Medulla oblongata (tissue), 1 donor: ENCODE measurements at regions not wholly inside any gene's neighbourhood (a gene's known extent, or its start where the extent isn't known, plus 50 kb on each side); places are given as distances from the start of the nearest gene placed in this dataset.

Experiments used
- DNase-seq: peaks from one replicate; pipeline ENCODE4 v3.0.0-alpha.2; 2015; ENCODE audit errors: extremely low spot score

GRCh38 chr2:151156431-151156830, 105.2 kb downstream of the RBM43 start:
- DNase-seq = no peak

- no peak for DNase-seq
These were observed 108.1 kb downstream of the RBM43 start for GRCh38 chr2:151153601-151154000.

GRCh38 chr2:151150331-151151320, 111.0 kb downstream of the RBM43 start:
- DNase-seq = no peak

- DNase-seq = no peak
These were observed 123.2 kb downstream of the RBM43 start for GRCh38 chr2:151138507-151138906.

GRCh38 chr2:151137526-151137925, 124.1 kb downstream of the RBM43 start:
- no peak for DNase-seq

GRCh38 chr2:151120011-151120410, 141.7 kb downstream of the RBM43 start:
- DNase-seq = no peak

- no peak for DNase-seq
These were observed 142.3 kb downstream of the RBM43 start for GRCh38 chr2:151119374-151119773.

GRCh38 chr2:151118269-151118668, 143.4 kb downstream of the RBM43 start:
- no peak for DNase-seq

GRCh38 chr2:151114874-151115273, 146.8 kb downstream of the RBM43 start:
- DNase-seq = no peak

- DNase-seq = no peak
These were observed 148.3 kb downstream of the RBM43 start for GRCh38 chr2:151113318-151113717.

GRCh38 chr2:151111599-151112278, 149.9 kb downstream of the RBM43 start:
- DNase-seq = no peak

GRCh38 chr2:151106805-151107506, 154.7 kb downstream of the RBM43 start:
- no peak for DNase-seq

- DNase-seq = no peak
These were observed 158.1 kb downstream of the RBM43 start for GRCh38 chr2:151103551-151103950.

GRCh38 chr2:151102226-151102625, 159.4 kb downstream of the RBM43 start:
- DNase-seq = no peak

GRCh38 chr2:151098841-151099240, 162.8 kb downstream of the RBM43 start:
- no peak for DNase-seq

- DNase-seq = no peak
These were observed 163.8 kb downstream of the RBM43 start for GRCh38 chr2:151097895-151098294.

GRCh38 chr2:151097128-151097527, 164.5 kb downstream of the RBM43 start:
- DNase-seq = no peak

GRCh38 chr2:151096235-151096634, 165.4 kb downstream of the RBM43 start:
- no peak for DNase-seq

GRCh38 chr2:151095463-151095862, 166.2 kb downstream of the RBM43 start:
- no peak for DNase-seq

- no peak for DNase-seq
These were observed 170.1 kb downstream of the RBM43 start for GRCh38 chr2:151091583-151091982.

GRCh38 chr2:151087377-151087776, 174.3 kb downstream of the RBM43 start:
- DNase-seq = no peak

GRCh38 chr2:151085181-151085611, 176.5 kb downstream of the RBM43 start:
- no peak for DNase-seq
